Umbilical cord (tissue), 1 donor: ENCODE measurements at regions not wholly inside any gene's neighbourhood (a gene's known extent, or its start where the extent isn't known, plus 50 kb on each side); places are given as distances from the start of the nearest gene placed in this dataset.
A peak's percentile ranks its signal among the peaks of the same experiment; 100 is the strongest.

Experiments used
- DNase-seq: peaks from one replicate; pipeline ENCODE4 v3.0.0-alpha.2; 2015; ENCODE audit warnings: low spot score

DNA sequence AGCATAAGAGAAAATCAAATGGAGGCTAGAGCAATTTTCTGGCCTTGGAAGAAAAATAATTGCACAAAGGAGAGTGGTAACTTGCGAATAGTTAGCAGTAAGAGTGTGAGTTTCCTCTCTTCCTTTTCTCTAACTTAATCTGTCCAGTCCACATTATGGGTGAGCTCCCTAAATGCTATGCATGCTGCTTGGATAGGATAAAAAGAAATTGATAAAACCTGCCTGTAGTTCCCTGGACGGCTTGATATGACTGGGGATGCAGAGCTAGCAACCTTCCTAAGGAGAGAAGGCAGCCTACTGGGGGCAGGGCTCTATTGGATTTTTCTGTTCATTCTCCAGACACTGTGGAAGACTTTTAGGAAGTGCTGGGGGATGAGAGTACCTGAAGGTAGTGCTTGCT, 311.3 kb downstream of the LMO7 start:
- DNase-seq, result no peak

DNA sequence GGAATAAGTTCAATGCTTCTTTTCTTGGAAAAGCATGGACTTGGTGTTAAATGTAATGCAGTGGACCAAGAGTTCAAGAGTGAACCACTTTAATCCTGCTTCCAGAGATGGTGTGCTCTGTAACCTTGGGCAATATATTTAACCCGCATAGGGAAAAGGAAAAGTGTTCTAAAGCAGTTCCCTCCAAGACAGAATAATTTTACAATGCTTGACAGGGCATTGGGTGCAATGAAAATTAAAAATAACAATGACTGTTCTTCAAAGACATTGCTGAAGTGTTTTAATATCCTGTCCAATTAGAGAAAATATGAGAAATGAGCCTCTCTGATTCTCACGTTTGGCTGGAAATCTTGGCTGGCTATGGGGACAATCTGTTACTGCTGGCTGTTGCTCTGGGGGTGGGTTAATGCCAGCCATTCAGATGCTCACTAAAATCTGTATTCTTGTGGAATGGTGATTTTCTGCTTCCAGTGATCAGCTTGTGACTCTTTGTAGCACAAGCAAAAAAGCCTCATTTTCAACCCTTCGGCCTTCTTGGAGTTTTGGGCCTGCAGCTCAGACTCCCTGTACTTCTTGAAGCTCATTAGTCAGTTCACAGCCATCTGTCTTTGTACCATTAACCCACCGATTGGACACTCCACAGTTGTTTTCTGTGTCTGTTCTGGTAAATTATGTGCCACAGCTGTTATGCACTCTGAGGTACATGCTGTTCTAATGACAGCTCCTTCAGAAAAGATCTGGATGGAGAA, 310.6 kb downstream of the LMO7 start:
- DNase-seq, result no peak

GRCh38 chr13:75945841-75946482, 309.8 kb downstream of the LMO7 start:
- DNase-seq, result no peak

DNA sequence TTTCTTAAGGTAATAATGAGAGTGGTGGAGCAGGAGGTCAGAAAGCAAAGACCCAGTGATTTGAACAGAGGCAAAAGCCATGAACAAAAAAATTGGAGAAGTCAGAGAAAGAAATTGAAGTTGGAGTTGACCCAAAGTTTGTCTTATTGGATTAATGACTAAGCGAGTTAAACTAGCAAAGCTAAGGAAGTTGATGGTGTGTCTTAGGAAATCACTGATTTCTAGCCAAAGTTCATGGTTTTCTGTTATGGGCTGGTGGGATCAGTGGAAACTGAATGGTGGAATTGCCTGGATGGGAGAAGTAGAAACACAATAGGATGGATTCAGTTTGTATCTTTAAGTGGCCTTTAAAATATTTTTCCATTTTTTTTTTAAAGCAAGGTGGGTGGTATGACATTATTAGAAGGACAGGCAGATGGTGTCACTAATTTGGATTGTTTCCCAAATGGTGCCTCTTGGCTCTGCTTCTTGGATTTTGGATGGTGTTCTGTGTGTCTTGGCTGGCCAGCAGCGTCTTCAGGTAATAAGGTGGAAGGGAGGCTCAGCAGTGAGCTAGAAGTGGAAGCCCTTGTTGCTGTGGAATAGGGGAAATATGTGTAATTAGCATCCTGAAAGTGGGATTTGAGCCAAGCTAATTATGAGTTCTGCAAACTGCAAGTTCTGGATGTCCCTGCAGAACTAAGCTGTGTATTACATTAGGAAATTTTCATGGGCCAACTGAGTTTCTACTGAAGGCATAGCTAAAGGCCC, 302.9 kb downstream of the LMO7 start:
- no peak for DNase-seq

GRCh38 chr13:75936791-75937190, 300.7 kb downstream of the LMO7 start:
- DNase-seq, result no peak

- DNase-seq, result no peak
Observed at GRCh38 chr13:75935805-75936204, 299.7 kb downstream of the LMO7 start.

DNA sequence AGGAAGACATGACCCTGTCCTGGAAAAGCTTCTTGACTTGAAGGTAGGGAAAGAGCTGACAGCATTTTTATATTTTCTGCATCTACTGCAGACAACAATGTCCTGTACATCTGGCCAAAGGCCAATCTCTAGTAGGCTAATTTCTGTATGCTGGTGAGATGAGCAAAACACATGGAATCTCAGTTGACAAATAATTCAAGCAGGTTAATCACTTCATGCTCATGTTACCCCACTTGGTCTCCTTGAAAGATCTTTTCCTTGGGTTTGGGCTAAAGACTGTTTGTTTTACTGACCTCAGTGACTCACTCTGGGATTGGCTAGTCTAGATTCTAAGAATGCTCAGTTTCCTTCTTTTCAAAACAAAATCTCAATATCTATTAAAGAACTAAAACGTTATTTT, 298.8 kb downstream of the LMO7 start:
- DNase-seq, result no peak

DNA sequence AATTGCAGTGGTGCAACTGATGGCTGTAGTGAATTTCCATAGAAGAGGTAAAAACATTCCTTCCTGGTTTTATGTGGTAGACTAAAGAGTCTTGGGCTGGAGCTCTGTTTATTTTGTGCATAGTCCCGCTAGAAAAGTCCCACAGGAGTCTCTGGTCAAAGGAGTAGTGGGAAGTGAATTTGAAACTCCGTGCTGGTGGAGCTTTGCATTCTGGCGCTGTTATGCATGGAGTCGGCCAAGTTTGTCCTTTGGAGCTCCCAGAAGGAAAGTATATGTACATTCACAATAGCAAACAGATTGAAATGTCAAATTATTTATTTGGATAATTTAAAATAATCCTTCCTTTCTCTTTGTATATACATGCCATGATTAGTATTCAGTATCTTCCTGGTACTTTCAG, 296.5 kb downstream of the LMO7 start:
- no peak for DNase-seq

- DNase-seq, result no peak
Observed at GRCh38 chr13:75931116-75931515, 295.0 kb downstream of the LMO7 start.

DNA sequence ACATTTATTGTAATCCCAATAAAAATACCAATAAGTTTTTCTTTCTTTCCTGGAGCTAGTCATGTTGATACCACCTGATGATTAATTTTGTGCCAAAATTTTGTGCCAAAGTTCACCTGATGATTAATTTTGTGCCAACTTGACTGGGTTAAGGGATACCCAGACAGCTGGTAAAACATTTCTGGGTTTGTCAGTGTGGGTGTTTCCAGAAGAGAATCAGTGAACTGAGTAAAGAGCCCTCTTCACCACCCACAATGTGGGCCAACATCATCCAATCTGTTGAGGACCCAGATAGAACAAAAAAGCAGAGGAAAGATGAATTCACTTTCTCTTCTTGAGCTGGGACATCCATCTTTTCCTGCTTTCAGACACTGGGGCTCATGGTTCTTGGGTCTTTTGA, 292.9 kb downstream of the LMO7 start:
- no peak for DNase-seq

DNA sequence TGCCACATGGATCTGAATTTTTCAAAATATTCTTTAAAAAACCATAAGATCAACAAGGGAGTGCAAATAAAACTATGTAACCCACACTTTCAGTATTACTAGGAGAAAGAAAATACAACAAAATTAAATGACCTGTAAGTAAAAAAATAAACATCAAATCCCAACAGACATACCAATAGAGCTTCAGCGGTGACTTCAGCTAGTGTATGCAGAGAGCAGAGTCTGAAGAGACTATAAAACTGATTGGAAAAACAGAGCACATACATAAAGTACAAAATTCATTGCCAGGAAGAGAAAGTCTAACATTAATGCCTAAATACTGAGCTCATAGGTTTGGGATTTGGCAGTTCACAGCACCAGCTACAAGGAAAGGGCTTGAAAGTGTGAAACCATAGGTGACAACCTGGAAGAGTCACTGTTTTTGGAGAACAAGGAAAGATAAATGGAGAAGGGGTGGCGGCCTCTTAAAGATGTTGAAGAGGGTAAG, 291.1 kb downstream of the LMO7 start:
- no peak for DNase-seq

- no peak for DNase-seq
Observed at GRCh38 chr13:75920536-75920935, 284.4 kb downstream of the LMO7 start.

DNA sequence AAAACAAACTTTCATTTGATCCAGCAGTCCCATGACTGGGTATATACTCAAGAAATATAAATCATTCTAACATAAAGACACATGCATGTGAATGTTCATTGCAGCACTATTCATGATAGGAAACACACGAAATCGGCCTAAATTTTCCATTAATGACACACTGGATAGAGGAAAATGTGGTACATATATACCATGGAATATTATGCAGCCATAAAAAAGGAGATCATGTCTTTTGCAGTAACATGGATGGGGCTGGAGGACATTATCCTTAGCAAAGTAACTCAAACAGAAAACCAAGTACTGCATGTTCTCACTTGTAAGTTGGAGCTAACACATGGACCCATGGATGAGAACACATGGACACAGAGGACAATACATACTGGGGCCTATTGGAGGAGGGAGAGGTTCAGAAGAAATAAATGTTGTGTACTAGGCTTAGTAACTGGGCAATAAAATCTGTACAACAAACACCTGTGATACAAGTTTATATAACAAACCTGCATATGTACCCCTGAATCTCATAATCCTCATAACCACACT, 283.6 kb downstream of the LMO7 start:
- no peak for DNase-seq

DNA sequence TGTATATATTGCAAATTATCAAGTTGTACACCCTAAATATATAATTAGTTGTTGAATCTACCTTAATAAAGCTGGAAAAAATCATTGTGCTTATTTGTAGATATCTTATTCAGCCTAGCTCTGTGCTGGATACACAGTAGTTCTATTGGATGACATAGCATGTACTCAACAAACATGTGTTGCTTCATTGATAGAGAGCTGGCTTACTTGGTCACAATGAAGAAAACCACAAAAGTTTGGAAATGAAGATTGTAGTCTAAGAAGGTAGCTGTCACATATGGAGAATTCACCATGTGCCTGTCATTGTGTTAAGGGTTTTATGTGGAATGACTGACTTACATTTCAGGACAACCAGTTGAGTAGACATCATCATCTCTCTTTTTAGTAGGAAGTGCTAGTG, 278.9 kb downstream of the LMO7 start:
- no peak for DNase-seq

- DNase-seq, result no peak
Observed at GRCh38 chr13:75913925-75914324, 277.8 kb downstream of the LMO7 start.

DNA sequence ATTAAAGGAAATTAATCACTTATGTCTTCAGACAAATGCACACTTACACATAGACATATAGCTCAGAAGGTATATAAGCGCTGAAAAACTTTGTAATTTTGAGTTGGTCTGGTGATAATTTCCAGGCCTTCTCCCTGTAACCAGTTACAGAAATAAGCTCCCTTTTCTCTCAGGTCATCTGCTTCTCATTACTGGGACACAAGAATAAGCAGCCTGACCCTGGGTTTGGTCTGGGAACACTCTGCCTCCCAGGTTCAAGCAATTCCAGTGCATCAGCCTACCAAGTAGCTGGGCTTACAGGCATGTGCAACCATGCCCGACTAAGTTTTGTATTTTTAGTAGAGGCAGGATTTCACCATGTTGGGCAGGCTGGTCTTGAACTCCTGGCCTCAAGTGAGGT, 274.5 kb downstream of the LMO7 start:
- DNase-seq, result peak; percentile 75
